NCI-H1105 treated with DMSO at 0.1 percent for 48 hours (cell line): ENCODE measurements at regions not wholly inside any gene's neighbourhood (a gene's known extent, or its start where the extent isn't known, plus 50 kb on each side); places are given as distances from the start of the nearest gene placed in this dataset.

ENCODE experiments used
- DNase-seq: peaks from one replicate; lab custom pipeline; 2025; lab: John Stamatoyannopoulos, UW

DNA sequence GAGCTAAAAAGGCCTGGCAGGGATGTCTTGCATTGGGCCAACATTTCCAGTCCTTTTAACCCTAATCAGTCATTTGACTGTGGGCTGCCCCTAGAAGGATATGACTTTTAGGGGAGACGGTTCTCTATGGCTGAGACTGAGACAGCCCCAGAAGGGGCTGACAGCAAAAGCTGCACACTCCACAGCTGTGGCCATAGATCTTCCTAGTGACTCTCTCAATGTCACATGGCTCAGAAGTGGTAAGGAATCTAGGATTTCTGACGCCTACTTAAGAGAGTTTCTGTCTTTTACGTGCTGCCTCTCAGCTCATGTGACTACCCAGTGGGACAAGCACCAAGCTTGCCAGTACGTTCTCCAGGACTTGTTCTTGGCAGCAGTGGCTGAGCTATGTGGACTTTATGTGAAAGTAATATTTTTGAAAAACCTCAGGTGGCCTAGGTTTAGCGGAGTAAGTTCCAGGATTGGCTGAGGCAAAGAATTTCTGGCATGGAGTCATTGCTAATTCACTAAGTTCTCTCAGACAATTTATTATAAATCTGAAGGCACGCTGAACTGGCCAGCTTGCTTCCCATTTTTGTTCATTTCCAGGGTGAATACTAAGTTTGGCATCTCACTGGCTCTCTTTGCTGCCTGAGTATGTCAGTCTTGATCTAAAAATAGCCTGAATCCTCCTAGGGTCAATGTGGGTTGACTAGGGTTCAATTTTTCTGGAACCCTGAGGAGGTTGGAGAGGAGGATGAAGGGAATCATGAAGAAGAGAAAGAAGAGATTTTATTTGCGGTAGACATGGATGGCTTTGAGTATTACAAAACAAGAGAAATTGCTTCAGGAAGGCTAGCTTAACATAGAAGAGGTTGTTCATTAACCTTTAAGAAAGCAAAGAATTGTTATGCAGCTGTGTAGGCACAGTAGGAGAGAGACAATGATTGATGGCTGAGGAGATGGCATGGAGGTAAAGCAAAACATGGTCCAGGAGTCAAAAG lies 271.8 kb downstream of the AEBP2 start:
- DNase-seq: no peak

DNA sequence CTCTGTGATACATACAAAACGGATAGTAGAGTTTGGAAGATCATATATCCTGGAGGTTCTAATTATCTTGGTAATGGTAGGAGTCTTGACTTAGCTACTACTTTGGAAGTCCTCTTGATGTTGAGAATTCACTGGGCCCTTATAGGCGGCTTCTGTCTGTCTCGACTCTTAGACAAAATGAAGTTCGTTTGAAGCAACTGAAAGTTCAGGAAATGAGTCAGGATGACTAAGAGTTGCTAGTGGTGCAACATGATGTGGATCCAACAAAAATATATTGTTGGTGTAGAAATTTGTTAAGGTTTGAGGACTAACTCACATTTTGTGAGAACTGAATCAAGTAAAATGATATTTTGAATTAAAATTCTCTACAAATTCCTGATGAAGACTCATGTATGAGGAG lies 272.7 kb downstream of the AEBP2 start:
- no peak for DNase-seq

DNA sequence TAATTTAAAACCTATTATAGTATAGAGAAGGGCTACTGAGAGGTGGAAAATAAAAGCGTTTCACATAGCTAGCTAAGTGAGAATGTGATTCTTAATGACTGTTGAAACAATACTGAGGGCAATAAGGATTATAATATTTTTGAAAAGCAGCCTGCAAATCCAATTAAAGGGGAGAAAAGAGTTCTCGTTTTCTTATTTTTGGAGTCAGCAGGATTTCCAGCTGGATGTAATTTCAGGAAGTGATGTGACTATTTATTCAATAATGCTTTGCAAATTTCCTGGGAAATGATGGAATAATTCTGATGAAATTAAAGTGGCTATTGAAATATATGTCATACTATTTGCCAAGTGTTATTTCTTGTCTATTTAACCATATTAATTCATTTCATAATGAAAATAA lies 279.1 kb downstream of the AEBP2 start:
- no peak for DNase-seq

DNA sequence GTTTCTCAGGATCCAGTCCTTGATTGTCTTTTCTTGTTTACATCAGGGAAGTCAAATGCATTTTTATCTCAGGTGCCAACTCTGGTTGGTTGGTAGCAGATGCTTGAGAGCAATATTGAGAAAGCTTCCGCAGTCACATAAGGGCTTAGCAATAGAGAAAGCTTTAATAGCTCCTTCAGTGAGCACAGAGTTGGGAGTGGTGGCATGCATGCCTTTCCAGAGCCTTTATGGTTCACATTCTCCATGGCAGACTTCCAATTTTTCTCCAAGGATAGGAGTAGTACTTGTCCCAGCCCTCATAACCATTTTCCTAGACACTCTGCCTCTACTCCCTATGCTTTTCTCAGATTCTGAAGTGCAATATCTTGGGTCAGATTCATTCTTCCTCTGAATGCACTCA lies 280.4 kb downstream of the AEBP2 start:
- DNase-seq: no peak

DNA sequence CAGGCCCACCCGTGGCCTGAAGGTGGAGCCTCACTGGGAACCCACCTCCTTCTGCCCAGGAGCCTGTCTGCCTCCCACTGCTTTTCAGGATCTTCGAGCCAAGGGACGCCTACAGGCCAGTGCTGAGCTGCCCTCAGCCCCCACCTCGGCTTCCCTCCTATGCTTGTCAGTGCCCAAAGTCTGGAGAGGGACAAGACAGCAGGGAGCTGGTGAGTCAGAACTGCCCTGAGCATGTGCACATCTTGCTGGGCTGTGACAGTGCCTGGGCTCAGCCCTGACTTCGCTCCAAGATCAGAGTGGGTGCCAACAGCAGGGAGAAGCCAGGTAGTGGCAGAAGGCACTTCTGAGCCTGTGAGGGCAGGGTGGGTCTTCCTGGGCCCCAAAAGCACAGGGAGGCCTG lies 286.8 kb downstream of the AEBP2 start:
- no peak for DNase-seq

DNA sequence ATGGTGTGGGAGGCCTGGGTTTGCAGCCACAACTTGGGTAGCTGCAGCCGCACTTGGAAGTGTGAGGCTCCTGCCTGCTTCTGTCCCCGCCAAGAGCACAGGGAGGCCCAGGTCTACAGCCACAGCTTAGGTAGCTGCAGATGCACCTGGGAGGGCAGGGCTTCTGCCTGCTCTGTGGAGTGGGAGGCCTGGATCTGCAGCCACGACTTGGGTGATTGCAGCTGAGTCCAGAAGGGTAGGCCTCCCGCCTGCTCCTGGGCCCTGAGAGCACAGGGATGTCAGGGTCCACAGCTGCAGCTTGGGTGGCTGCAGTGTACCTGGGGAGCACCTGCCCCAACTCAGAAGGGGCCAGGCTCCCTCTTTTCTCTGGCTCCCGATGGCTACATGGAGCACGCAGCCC lies 287.3 kb downstream of the AEBP2 start:
- no peak for DNase-seq

DNA sequence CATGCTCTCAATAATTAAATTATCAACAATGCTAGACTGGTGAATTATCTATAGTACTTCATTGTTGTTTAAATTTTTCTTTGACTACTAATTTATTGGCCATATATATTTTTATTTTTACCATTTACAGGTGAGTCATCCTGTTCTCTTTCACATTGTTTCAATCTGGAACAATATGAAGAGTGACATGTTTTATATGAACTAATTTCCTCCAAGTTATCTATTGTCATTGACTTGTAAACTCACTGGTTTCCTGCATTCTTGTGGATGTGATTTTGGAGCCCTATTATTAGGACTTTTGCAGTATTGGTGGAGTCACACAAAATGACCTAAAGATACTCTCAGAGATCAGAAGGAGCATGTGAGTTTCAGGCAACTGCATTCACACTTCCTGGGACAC lies 297.7 kb downstream of the AEBP2 start:
- no peak for DNase-seq

DNA sequence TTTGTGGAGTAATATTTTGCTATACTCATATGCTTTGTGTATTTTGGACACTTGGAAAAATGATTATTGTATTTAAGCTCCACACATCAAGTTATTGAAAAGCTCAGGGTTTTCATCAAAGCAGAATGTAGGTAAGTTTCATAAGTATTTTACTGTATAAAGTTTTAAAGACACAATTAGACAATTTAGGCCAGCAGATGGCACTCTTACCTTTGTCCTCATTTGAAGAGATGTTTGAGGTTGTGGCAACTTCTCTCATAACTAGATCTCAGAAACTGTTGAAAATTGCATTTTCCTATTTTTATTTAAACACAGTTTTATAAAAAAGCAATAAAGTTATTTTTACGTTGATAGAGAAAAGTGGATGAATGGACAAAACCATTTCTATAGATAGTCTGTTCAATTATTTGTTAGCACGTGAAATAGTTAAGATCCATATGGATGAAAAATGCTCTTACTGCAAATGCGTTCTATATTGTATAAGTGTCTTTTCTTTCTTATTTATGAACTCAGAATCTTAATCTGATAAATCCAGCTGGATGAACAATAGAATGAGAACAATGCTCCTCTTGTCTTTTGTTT lies 300.0 kb downstream of the AEBP2 start:
- peak; percentile 44 for DNase-seq

DNA sequence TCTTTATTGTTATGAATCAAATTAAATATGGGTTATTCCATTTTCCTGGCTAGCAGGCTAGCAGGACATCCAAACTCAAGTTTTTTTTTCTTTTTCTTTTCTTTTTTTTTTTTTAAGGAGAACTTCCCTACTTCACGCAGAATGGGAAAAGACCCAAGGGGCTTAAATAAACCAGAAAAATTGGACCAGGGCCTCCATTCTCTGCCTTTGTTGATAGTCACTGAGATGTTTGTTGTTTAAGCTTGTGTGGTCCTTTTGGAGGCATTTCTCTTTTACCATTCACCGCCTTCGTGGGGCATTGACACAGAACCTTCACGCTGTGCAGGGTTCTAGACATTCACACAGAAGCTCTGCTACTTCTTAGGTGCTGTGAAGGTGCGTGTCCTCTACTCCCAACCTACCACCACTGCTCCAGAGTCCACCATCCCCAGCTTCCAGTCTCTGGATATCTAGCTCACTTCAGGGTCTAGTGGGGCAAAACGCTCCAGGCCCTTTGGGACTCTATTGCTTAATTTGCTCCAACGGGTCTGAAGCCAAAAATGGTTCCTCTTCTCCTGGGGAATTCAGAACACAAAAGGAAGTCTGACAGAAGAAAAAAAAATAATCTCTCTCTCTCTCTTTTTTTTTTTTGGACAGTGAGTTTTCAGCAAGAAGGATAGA lies 301.3 kb downstream of the AEBP2 start:
- no peak for DNase-seq

DNA sequence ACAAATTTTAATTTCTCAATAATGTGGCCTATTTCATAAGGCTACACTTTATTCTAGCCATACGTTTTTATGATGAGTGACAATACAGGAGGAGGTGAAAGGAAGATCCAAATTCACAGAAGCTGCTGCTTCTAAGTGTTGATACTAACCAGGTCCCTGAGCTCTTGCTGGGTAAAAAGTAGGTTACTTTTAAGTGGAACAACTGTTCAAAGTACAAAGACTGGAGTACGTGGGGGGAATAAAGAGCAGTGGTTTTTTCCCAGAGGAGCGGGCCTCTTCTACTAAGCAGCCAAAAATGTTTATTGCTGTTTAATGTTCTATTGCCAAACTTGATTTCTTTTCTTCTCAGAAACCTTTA lies 301.8 kb downstream of the AEBP2 start:
- no peak for DNase-seq

DNA sequence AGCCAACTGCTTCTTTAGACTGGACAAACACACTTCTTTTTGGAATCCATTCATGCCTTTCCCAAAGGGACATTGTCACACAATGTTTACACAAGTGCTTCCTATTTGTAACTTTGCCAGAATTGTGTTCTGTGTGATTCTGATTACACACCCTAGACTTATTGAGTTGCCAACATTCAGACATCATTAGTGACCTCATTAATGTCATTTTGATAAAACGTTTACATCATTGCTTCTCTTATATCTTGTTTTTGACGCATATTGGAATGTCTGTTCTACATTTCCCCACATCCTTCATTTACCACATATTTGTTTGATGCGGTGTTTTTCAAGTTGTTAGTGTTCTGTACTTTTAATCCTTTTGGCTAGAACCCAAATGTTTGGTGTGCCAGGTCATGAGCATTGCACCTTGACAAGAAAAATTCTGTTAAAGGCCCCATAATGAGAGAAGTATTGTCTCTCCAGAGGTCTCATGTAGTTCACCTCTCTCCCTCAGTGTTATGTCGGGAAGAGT lies 305.5 kb downstream of the AEBP2 start:
- peak; percentile 24 for DNase-seq

DNA sequence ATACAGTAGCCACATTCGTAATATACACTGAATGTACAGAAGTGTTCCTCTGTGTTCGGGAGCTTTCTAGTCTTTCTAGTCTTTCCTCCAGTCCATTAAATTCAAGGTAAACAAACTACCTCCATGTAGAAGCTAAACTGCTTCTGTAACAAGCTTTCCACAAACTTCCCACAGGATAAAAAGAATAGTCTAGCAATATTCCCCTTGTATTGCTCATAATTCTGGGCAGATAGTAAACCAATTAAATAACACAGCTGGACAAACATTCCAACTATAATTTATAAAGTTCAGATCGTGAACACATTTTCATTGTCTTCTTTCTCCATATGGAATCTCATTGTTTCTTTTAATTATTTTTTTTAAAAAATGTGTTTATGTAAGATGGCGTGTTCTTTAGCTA lies 307.2 kb downstream of the AEBP2 start:
- DNase-seq: no peak

DNA sequence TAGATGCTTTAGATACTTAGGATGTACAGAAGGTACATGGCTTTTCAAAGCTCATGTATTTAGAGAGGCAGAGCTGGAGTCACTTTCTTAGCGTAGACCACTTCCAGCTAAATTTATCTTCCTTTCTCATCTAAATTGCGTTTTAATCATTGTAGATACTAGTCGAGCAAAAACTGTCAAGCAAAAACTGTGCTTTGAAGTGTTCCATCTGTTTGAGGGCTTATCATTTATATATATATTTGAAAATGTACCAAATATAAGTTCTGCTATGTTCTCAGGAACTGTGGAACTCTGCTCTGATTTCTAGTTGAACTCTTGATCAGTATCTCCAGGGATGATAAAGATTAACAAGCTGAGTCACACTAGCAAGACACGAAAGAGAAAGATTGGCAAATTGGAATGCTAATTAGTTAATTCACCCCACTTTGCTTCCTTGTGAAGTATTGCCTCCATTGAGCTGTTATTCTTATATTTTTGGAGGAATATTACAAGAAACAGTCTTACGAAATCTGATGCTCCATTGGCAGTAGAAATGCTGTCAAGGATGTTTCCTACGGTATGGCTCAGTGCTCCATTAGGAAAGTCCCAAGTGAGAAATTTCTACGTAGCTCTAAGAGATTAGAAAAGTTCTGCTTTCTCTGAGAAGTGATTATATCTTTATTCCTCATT lies 310.7 kb downstream of the AEBP2 start:
- no peak for DNase-seq

DNA sequence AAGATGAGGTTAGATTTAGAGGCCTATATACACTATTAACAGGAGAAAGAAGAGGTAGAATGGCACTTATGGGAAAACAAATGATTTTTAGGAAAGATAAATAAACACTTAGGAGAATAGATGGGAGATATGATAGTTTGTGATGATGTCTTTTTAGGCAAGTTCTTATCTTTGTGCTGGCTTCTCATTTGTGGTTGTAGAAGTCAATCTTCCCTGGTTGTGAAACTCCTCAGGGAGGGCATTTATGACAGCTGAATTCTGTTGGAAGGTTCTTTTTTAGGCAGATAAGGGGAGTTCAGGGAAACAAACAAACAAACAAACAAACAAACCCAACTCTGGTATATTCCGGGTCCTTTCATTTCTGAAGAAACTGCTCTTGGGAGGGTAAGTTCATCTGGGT lies 311.8 kb downstream of the AEBP2 start:
- DNase-seq: no peak

DNA sequence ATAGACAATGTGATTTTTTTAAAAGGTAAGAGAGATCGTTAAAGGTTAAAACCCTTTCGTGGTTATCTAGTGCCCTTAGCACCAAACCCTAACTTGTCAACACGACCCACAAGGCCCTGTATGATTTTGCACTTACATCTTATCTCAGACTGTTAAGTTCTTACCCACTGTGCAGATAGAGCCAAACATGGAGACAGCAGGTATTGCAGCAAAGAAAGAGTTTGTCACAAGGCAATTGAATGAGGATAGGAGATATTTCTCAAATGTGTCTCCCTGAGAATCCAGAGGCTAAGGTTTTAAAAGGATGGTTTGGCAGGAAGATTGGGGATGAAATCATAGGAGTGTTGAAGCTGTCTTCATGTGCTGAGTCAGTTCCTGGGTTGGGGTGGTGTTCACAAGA lies 313.4 kb downstream of the AEBP2 start:
- DNase-seq: no peak

DNA sequence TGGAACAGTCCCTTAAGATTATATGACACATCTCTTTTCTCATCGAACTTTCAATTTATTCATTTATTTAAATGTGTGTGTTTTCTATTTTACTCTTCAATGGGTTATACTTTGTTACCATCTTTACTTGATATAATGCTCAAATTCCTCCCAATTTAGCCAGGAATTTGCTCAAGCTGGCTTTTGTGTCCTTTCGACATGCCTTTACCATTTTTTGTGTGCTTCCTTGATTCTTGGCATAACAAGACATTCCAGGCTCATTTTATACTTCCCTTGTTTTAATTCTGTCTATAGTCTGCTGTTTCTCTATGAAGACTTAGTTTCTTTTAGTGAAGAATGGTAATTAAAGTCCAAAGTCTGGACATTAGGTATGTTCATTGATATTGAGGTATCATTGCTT lies 315.8 kb downstream of the AEBP2 start:
- no peak for DNase-seq

DNA sequence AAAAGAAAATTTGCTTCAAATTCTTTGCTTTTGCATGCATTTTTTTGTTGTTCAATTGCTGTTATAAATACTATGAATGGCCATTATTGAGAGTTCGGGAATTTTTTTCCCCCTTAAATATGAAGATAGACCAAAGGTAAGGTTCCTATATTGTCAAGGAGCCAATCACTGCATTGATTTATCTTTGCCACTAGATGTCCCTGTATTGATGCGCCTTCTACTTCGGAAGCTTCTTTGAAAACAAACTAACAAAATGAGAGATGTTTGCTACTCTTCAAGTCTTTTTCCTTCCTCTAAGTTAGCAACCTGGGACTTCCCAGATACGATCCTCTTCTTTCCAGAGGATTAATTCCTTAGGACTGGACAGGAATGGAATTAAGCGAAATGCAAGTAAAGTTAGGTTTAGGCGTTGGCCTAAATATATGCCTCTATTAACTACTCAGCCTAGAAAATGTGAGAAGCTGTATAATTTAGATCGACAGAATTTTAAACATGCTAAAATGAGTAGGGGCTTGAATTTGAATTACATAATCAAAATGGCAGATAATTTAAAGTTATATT lies 318.1 kb downstream of the AEBP2 start:
- DNase-seq: peak; percentile 77

DNA sequence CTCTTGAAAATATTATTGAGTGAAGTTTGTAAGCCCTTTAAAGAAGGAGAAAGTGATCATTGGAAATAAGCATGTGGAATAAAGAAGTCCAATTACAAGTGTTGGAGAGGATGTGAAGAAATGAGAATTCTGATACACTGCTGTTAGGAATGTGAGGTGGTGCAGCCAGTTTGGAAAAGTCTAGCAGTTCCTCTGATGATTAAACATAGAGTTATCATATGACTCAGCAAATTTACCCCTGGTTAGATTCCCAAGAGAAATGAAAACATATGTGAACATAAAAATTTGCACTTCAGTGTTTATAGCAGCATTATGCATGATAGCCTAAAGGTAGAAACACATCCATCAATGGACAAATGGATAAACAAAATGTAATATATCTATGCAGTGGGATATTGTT lies 319.9 kb downstream of the AEBP2 start:
- no peak for DNase-seq

DNA sequence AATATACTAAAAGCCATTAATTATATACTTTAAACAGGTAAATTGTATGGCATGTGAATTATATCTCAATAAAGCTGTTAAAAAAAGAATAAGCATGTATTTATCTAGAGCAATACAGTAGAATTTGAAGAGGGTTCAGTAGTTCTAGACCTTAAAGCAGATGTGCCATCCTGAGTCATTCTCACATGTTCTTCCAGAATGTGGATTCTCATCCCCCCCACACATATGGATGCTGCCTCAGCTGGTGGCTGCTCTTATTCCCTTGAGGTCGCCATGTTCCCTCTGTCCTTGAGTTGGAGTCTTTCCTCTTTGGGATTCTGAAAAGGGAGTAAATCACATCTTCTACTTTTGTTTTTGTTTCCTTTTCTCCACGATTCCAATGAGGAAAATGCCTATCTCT lies 321.3 kb downstream of the AEBP2 start:
- no peak for DNase-seq

DNA sequence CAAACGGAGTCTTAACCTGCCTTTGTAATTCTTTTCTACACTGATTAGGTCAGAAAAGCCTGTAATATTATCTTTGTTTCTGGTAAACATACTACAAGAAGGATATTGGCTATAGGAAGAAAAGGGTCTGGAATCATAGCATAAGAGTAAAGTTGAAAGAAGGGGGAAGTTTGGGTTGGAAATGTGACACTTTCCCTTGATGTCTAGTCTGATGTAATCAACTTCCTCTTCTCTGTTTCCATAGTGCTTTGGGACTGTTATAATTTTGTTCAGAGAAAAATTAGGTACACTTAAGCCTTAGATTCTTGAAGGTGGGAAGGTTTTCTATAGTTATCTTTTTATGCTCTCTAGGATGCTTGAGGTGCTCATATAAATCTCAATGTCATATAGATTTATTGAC lies 322.2 kb downstream of the AEBP2 start:
- DNase-seq: no peak

DNA sequence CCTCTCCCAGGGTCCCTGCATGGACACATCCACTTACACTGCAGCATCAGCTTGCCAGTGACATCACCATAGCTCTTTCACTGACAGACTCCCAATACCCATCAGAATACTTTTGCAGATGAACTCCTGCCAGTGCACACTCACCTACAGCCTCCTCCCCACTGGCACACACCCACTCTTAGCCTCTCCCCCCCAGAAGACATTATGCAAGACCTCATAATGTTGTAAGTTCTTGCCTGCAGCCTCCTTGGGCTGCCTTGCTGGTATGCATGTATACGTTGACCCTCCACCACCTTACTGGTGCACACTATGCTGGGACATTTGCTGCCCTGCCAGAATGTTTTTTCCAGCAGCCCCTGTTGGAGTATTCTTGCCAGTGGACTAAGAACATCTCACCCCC lies 324.2 kb downstream of the AEBP2 start:
- DNase-seq: no peak

DNA sequence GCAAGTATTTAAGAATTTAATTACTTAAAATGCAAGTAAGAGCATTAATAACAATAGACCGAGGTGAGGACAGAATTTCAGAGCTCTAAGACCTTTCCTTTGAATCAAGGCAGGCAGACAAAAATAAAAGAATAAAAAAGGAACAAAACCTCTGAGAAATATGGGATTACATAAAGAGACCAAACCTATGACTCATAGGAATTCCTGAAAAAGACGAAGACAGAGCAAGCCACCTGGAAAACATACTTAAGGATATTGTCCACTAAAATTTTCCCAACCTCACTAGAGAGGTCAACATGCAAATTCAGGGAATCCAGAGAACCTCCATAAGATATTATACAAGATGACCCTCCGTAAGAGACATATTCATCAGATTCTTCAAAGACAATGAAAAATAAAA lies 325.1 kb downstream of the AEBP2 start:
- no peak for DNase-seq
